Type B pancreatic cell (in vitro differentiated cells): ENCODE measurements at regions not wholly inside any gene's neighbourhood (a gene's known extent, or its start where the extent isn't known, plus 50 kb on each side); places are given as distances from the start of the nearest gene placed in this dataset.

ENCODE experiments used
- DNase-seq: peaks from one replicate; pipeline ENCODE4 v3.0.0; 2021; ENCODE audit warnings: mixed read lengths; ENCODE audit not compliant: unreplicated experiment; ENCODE audit errors: extremely low spot score
- H3K27ac Mint-ChIP-seq: 2 replicates; pipeline ENCODE4 v1.8.0; 2021; ENCODE audit warnings: mild to moderate bottlenecking, mixed read lengths
- H3K27me3 Mint-ChIP-seq: 2 replicates; pipeline ENCODE4 v1.8.0; 2021; ENCODE audit warnings: mixed read lengths
- H3K36me3 Mint-ChIP-seq: 2 replicates; pipeline ENCODE4 v1.8.0; 2021; ENCODE audit warnings: mixed read lengths
- H3K4me1 Mint-ChIP-seq: one replicate; pipeline ENCODE4 v1.8.0; 2021; ENCODE audit warnings: mixed read lengths; ENCODE audit not compliant: unreplicated experiment
- H3K4me3 Mint-ChIP-seq: 2 replicates; pipeline ENCODE4 v1.8.0; 2021; ENCODE audit warnings: mild to moderate bottlenecking, mixed read lengths
- H3K9me3 Mint-ChIP-seq: 2 replicates; pipeline ENCODE4 v1.8.0; 2021; ENCODE audit warnings: mixed read lengths
- TF ChIP-seq, protein P1 (sequence below): fragments of 200-600 bp; sonication (generic); conservative IDR thresholded peaks from 2 replicates; pipeline ENCODE4 v1.5.0; 2021; ENCODE audit warnings: antibody characterized with exemption, mild to moderate bottlenecking

DNA sequence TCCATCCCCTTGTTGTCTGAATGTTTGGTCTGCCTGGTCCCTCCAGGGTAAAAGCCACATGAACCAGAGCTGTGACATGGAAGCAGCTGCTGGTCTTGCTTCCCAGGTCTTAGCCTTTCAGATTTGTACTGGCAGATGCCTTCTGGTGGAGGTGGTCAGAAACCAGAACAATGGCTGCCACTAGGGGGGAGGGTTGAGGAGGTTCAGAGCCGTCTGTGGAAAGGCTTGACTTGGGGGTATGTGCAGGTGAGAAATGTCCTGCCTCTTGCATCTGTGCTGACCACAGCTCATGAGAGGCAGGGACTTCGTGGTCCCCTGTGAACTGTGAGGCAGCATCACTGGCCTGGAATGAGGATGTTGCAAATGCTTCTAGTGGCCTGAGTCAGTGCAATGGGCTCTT is 144.2 kb upstream of the WDR1 start:
- Mint-ChIP-seq H3K36me3 (no peaks in the 10 kb centered on the region), H3K9me3 (no peaks in the 10 kb centered on the region), H3K27ac (no peak overlapping the region), H3K4me3 (no peak overlapping the region), H3K27me3 (peaks cover 14% of the 10 kb centered on the region), H3K4me1 (no peaks in the 10 kb centered on the region)
- DNase-seq: no peak
- TF ChIP-seq, protein P1, sequence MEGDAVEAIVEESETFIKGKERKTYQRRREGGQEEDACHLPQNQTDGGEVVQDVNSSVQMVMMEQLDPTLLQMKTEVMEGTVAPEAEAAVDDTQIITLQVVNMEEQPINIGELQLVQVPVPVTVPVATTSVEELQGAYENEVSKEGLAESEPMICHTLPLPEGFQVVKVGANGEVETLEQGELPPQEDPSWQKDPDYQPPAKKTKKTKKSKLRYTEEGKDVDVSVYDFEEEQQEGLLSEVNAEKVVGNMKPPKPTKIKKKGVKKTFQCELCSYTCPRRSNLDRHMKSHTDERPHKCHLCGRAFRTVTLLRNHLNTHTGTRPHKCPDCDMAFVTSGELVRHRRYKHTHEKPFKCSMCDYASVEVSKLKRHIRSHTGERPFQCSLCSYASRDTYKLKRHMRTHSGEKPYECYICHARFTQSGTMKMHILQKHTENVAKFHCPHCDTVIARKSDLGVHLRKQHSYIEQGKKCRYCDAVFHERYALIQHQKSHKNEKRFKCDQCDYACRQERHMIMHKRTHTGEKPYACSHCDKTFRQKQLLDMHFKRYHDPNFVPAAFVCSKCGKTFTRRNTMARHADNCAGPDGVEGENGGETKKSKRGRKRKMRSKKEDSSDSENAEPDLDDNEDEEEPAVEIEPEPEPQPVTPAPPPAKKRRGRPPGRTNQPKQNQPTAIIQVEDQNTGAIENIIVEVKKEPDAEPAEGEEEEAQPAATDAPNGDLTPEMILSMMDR: no peak

DNA sequence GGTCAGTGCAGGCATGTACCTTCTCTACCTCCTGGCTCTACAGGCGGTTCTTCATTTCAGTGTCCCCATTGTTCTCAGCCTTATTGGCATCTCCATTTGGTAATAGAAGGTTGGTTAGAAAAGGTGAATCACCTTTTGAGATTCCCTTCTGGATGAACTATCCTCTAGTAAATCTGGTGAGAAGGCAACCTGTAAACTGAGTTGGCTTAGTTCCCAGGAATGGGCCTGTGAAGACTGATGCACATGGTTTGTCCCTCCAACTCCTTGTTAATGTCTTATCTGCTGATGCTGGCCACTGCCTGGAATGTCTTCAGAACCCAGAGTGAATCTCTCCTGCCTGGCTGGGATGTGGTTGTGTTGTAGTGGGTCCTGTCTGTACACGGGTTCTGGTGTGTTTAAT is 143.4 kb upstream of the WDR1 start:
- Mint-ChIP-seq H3K36me3 (no peaks in the 10 kb centered on the region), H3K9me3 (no peaks in the 10 kb centered on the region), H3K27ac (no peak overlapping the region), H3K4me3 (no peak overlapping the region), H3K27me3 (peaks cover 14% of the 10 kb centered on the region), H3K4me1 (no peaks in the 10 kb centered on the region)
- TF ChIP-seq, protein P1: no peak
- DNase-seq: no peak

DNA sequence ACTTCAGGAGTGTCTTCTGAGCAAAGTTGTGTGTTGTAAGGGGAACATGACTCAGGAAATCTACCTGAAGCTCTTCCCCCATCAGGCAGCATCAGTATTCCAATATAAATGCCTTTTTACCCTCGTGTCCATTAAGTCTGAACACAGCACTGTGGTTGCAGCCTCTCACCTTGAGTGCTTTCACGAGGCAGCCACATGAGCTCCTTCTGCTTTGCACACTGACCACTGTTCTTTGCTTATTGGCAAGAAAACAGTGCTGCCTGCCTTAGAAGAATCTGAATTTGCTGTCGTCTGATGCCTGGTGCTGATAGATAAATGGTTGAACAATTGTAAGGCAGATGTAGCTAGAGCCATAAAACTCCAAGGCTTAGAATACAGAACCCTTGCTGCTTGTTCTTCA is 139.6 kb upstream of the WDR1 start:
- Mint-ChIP-seq H3K36me3 (no peaks in the 10 kb centered on the region), H3K4me1 (no peaks in the 10 kb centered on the region), H3K9me3 (no peaks in the 10 kb centered on the region), H3K4me3 (no peak overlapping the region), H3K27me3 (peaks cover 14% of the 10 kb centered on the region), H3K27ac (no peak overlapping the region)
- DNase-seq: no peak
- TF ChIP-seq, protein P1: no peak

DNA sequence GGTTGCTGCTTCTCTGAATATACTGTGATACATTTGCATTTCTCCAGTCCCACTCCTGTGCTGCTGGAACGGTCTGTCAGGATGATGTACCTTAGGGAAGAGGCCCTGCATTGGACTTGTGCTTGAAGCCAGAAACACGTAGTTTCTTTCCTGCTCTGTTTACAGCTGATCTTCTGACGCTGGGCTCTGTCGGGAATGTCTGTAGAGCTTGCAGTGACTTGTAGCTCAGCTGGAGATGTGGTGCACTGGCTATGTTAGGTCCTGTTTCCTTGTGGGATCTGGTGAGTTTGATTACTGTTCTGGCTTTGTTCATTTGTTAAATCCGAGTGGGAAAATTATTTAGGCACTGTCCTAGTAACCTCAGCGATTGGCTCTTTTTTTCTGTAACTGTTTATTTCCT is 137.2 kb upstream of the WDR1 start:
- no peak overlapping the region for H3K27ac Mint-ChIP-seq

DNA sequence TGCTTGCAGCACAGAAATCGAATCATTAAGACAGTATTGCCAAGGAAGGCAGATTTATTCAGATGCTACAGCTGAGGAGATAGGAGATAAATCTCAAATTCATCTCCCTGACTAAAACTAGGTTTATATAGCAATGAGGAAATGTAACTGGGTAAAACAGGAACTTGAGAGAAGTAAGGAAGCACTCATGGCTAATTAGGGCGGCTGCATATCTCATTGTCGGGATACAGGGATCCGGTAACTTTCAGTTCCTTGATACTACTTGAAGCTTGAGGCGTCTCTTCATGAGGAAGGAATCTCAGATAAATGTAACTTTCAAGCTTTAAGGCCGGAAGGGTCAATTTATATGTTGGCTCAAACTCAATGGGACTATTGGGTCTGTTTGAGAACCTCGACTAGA is 129.2 kb upstream of the WDR1 start:
- no peak for DNase-seq
- Mint-ChIP-seq H3K4me3 (no peak overlapping the region), H3K9me3 (no peaks in the 10 kb centered on the region), H3K27me3 (peaks cover 27% of the 10 kb centered on the region), H3K27ac (no peak overlapping the region), H3K4me1 (no peaks in the 10 kb centered on the region), H3K36me3 (no peaks in the 10 kb centered on the region)
- TF ChIP-seq, protein P1: no peak

More for the DNA sequence above, 137.2 kb upstream of the WDR1 start:
- Mint-ChIP-seq H3K27me3 (peaks cover 13% of the 10 kb centered on the region), H3K4me1 (no peaks in the 10 kb centered on the region), H3K9me3 (no peaks in the 10 kb centered on the region), H3K4me3 (no peak overlapping the region), H3K36me3 (no peaks in the 10 kb centered on the region)
- no peak for DNase-seq
- TF ChIP-seq, protein P1: no peak

DNA sequence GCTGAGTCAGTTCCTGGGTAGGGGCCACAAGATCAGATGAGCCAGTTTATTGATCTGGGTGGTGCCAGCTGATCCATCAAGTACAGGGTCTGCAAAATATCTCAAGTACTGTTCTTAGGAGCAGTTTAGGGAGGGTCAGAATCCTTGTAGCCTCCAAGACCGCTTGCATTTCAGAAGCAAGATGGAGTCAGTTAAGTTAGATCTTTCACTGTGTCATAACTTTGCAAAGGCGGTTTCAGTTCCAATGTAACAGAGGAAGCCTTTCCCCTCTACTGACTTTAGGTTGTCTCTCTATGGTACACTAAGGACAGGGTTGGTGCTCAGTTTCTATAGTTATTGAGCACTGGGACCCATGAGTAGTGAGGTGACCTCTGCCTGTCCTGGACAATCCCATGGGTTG is 127.3 kb upstream of the WDR1 start:
- Mint-ChIP-seq H3K27ac (no peak overlapping the region), H3K4me3 (no peak overlapping the region), H3K4me1 (no peaks in the 10 kb centered on the region), H3K27me3 (peaks cover 24% of the 10 kb centered on the region), H3K9me3 (no peaks in the 10 kb centered on the region), H3K36me3 (no peaks in the 10 kb centered on the region)
- no peak for DNase-seq
- TF ChIP-seq, protein P1: no peak
